Eye (tissue), 1 donor: ENCODE measurements at regions not wholly inside any gene's neighbourhood (a gene's known extent, or its start where the extent isn't known, plus 50 kb on each side); places are given as distances from the start of the nearest gene placed in this dataset.

ENCODE experiments used
- DNase-seq: peaks from one replicate; pipeline ENCODE4 v3.0.0-alpha.2; 2015

GRCh38 chr7:31171216-31171785, 119.2 kb downstream of the ADCYAP1R1 start:
- no peak for DNase-seq
